GM10248 (cell line): ENCODE measurements at regions not wholly inside any gene's neighbourhood (a gene's known extent, or its start where the extent isn't known, plus 50 kb on each side); places are given as distances from the start of the nearest gene placed in this dataset.

ENCODE experiments used
- CTCF ChIA-PET: fragments of 300-600 bp; sonication (Branson Sonifier 250); formaldehyde crosslinking; extraction: SDS; loops from one replicate; lab custom pipeline; 2021; ENCODE audit warnings: antibody characterized with exemption; lab: Yijun Ruan, JAX
- POLR2A ChIA-PET: fragments of 350-650 bp; sonication (Branson Sonifier 250); formaldehyde crosslinking; extraction: SDS; loops from one replicate; lab custom pipeline; 2020; ENCODE audit warnings: antibody characterized with exemption; lab: Yijun Ruan, JAX
- DNase-seq: peaks from one replicate; pipeline ENCODE4 v3.0.0; 2012; ENCODE audit errors: extremely low spot score
- TF ChIP-seq, protein P1 (sequence below): IDR thresholded peaks from 2 replicates; pipeline ENCODE4 v1.5.1; 2012; ENCODE audit warnings: mild to moderate bottlenecking, low read depth; ENCODE audit errors: extremely low read depth, missing control alignments, control extremely low read depth

DNA sequence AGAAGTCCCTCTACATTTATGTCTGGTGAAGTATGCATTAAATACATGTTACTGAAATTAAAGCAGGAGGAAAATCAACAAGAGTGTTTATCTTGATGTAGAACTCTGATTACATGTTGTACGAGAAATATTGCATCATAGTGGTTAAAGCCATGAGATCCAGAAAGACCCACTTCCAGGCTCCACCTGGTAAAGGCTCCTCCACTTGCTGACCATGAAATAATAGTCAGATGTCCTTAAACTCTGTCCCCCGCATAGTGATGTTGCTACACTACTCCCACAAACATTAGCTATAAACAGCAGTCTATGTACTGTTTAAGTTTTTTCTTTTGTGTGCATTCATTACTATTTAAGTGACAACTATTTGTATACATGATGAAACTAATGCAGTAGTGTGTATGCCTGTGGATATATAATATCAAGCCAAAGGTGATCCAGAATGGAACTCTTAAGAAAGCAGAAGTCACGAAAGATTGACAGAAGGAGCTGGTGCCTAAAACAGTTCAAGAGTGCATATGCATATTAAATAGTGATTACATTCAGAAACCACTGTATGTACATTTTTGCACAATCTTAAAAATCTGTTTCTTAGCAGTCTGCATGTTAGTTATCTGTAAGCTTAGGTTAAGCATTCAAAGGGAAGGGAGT is 264.4 kb upstream of the KCNMB2 start:
- DNase-seq, result no peak
- CTCF ChIA-PET, result no interaction called here
- TF ChIP-seq, protein P1, sequence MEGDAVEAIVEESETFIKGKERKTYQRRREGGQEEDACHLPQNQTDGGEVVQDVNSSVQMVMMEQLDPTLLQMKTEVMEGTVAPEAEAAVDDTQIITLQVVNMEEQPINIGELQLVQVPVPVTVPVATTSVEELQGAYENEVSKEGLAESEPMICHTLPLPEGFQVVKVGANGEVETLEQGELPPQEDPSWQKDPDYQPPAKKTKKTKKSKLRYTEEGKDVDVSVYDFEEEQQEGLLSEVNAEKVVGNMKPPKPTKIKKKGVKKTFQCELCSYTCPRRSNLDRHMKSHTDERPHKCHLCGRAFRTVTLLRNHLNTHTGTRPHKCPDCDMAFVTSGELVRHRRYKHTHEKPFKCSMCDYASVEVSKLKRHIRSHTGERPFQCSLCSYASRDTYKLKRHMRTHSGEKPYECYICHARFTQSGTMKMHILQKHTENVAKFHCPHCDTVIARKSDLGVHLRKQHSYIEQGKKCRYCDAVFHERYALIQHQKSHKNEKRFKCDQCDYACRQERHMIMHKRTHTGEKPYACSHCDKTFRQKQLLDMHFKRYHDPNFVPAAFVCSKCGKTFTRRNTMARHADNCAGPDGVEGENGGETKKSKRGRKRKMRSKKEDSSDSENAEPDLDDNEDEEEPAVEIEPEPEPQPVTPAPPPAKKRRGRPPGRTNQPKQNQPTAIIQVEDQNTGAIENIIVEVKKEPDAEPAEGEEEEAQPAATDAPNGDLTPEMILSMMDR, result no peak
- POLR2A ChIA-PET, result no interaction called here

- no peak for DNase-seq
- TF ChIP-seq, protein P1, result no peak
- CTCF ChIA-PET, result no interaction called here
- POLR2A ChIA-PET, result no interaction called here
Measured at GRCh38 chr3:178272841-178273240, 263.4 kb upstream of the KCNMB2 start.

GRCh38 chr3:178274711-178275110 is 261.5 kb upstream of the KCNMB2 start:
- no peak for DNase-seq
- ChIA-PET CTCF (interaction anchor here (1.2 kb wide), 1 partner anchor 17 kb away, joined by 3 read pairs; no protein-coding TSS in a partner anchor), POLR2A (no interaction called here)
- TF ChIP-seq, protein P1, result no peak

DNA sequence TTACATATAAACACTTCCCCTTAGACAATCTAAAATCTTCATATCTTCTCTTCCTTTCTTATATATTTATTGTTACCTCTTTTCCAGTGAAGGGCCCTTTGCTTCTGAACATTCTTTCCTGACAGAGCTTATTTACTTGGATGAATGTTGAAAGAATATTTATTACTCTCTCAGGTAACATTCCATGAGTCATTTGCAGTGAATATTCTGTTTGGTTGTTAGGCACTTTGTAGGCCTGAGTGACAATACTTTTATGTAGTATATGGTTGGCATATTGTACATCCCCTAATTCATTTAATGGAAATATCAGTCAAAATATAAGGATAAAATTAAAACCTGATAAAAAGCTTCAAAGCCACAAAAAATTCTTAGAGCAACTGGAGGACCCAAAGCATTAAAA is 260.9 kb upstream of the KCNMB2 start:
- DNase-seq, result no peak
- CTCF ChIA-PET, result no interaction called here
- POLR2A ChIA-PET, result no interaction called here
- TF ChIP-seq, protein P1, result no peak

DNA sequence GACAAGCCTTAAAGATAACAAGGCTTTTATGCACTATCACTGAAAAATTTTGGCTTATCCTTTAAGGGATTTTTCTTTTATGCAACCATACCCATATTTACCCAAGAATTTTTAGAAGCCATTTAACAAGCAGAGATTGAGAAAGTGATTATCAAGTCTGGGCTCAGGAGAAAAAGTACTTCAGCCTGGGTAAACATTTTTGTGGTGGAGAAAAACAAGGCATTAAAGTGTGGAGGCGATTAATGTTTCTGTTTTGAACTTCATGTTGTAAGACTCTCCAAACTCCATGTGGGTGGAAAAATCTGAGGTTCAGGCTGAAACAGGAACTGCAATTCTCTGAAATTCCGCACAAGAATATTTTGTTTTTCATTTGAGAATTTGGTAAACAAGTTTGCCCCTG is 260.4 kb upstream of the KCNMB2 start:
- ChIA-PET CTCF (no interaction called here), POLR2A (no interaction called here)

DNA sequence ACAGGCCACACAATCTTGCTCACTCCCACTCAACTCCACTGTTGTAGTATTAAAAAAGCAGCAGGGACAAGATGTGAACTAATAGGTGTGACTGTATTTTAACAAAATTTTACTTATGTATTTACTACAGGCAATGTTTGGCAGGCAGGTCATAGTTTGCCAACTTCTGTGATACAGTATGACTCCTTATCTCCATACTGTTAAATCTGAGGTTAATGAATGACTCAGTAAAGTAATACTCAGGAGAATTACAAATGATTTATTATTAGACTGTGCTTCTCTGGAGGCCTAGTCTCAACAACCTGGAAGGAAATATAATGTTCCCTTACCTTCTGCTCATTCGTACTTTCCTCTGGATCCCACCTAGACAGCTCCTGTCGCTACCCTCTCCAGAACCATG is 258.6 kb upstream of the KCNMB2 start:
- ChIA-PET CTCF (no interaction called here), POLR2A (no interaction called here)
- TF ChIP-seq, protein P1, result no peak

More for the DNA sequence above, 260.4 kb upstream of the KCNMB2 start:
- TF ChIP-seq, protein P1, result no peak
- no peak for DNase-seq

More for the DNA sequence above, 258.6 kb upstream of the KCNMB2 start:
- DNase-seq, result no peak
